Keratinocyte (primary cell): ENCODE measurements at regions not wholly inside any gene's neighbourhood (a gene's known extent, or its start where the extent isn't known, plus 50 kb on each side); places are given as distances from the start of the nearest gene placed in this dataset.

Experiments
- DNase-seq: peaks from one replicate; pipeline ENCODE4 v3.0.0-alpha.2; 2011; ENCODE audit warnings: low read depth, missing footprints, low spot score
- FAIRE-seq: peaks from 2 replicates; lab custom pipeline; 2011; peaks lifted over from hg19 to GRCh38; lab: Jason Lieb, UNC
- H2AFZ ChIP-seq: 2 replicates; pipeline ENCODE4 v1.6.0; 2012; ENCODE audit warnings: low read length, control low read depth, inconsistent platforms; ENCODE audit not compliant: control insufficient read depth
- H3K27ac ChIP-seq: 2 replicates; pipeline ENCODE4 v1.5.1; 2011; ENCODE audit warnings: low read length; ENCODE audit not compliant: control insufficient read depth, insufficient read depth
- H3K27me3 ChIP-seq: 3 replicates; pipeline ENCODE4 v1.6.0; 2011; ENCODE audit warnings: low read length; ENCODE audit not compliant: control insufficient read depth, insufficient read depth; ENCODE audit errors: extremely low read depth
- H3K36me3 ChIP-seq, 2 experiments: 2 replicates in 1 of 2; 3 replicates in 1 of 2; pipeline ENCODE4 v1.5.1; 2011; ENCODE audit warnings: low read length in 2 of 2, mild to moderate bottlenecking in 1 of 2; ENCODE audit not compliant: control insufficient read depth in 2 of 2, insufficient read depth in 2 of 2; ENCODE audit errors: extremely low read depth in 1 of 2
- H3K4me1 ChIP-seq: 3 replicates; pipeline ENCODE4 v1.5.1; 2011; ENCODE audit warnings: low read length; ENCODE audit not compliant: control insufficient read depth, insufficient read depth; ENCODE audit errors: extremely low read depth
- H3K4me2 ChIP-seq: 3 replicates; pipeline ENCODE4 v1.6.0; 2011; ENCODE audit warnings: low read depth, low read length; ENCODE audit not compliant: control insufficient read depth, insufficient read depth; ENCODE audit errors: extremely low read depth
- H3K4me3 ChIP-seq, 3 experiments: fragments of 200-600 bp in 1 of 3; sonication (generic) in 1 of 3; 2 replicates in 2 of 3; 3 replicates in 1 of 3; pipeline ENCODE4 v1.5.1; 2011 to 2016; ENCODE audit warnings: low read length in 3 of 3, mild to moderate bottlenecking in 3 of 3, control low read depth in 2 of 3, inconsistent platforms in 1 of 3, low read depth in 1 of 3, mixed read lengths in 1 of 3, mixed run types in 1 of 3, moderate library complexity in 1 of 3; ENCODE audit not compliant: control insufficient read depth in 2 of 3, insufficient read depth in 2 of 3; ENCODE audit errors: extremely low read depth in 1 of 3
- H3K79me2 ChIP-seq: 2 replicates; pipeline ENCODE4 v1.6.0; 2012; ENCODE audit warnings: low read length; ENCODE audit not compliant: control insufficient read depth, insufficient read depth
- H3K9ac ChIP-seq: 3 replicates; pipeline ENCODE4 v1.6.0; 2011; ENCODE audit warnings: low read length; ENCODE audit not compliant: control insufficient read depth, insufficient read depth; ENCODE audit errors: extremely low read depth
- H3K9me1 ChIP-seq: 3 replicates; pipeline ENCODE4 v1.6.0; 2011; ENCODE audit warnings: low read length; ENCODE audit not compliant: control insufficient read depth, insufficient read depth; ENCODE audit errors: extremely low read depth
- H3K9me3 ChIP-seq: 2 replicates; pipeline ENCODE4 v1.5.1; 2012; ENCODE audit warnings: low read depth, low read length; ENCODE audit not compliant: control insufficient read depth
- H4K20me1 ChIP-seq: 3 replicates; pipeline ENCODE4 v1.6.0; 2011; ENCODE audit warnings: low read length; ENCODE audit not compliant: control insufficient read depth, insufficient read depth; ENCODE audit errors: extremely low read depth
- CTCF ChIP-seq, 3 experiments: IDR thresholded peaks in 1 of 3; conservative IDR thresholded peaks in 1 of 3; optimal IDR thresholded peaks in 1 of 3; 2 replicates in 2 of 3; 3 replicates in 1 of 3; pipeline versions ENCODE3 to v1.5.1; 2011; ENCODE audit warnings: low read length in 3 of 3, mild to moderate bottlenecking in 3 of 3, moderate library complexity in 2 of 3, control low read depth in 1 of 3, inconsistent platforms in 1 of 3; ENCODE audit not compliant: insufficient read depth in 2 of 3; ENCODE audit errors: extremely low read depth in 1 of 3
- EZH2 ChIP-seq: IDR thresholded peaks from one replicate; pipeline ENCODE4 v1.6.1; 2012; ENCODE audit warnings: inconsistent platforms, mild to moderate bottlenecking, low read length, moderate library complexity
- dilution Hi-C: fragments of 300-500 bp; cut with MboI; formaldehyde crosslinking; loops from one replicate; pipeline ENCODE4 v1.7.0; 2020; ENCODE audit warnings: low sequenced_read_pairs; ENCODE audit not compliant: extremely low pct_ligation_motif_present

- Histone ChIP-seq H3K27ac (no peak overlapping the region), H3K9ac (no peak overlapping the region), H3K4me1 (no peaks in the 10 kb centered on the region), H3K27me3 (no peaks in the 10 kb centered on the region), H3K9me3 (no peaks in the 10 kb centered on the region), H3K9me1 (no peaks in the 10 kb centered on the region), H3K4me3 (no peak overlapping the region), H4K20me1 (no peaks in the 10 kb centered on the region), H3K36me3 (no peaks in the 10 kb centered on the region), H2AFZ (no peak overlapping the region), H3K4me2 (no peak overlapping the region), H3K79me2 (no peaks in the 10 kb centered on the region)
- dilution Hi-C loops = no loop called here
- TF ChIP-seq CTCF (optimal IDR thresholded peaks at IDR 0.05 in 1 of 3, IDR thresholded peaks at IDR 0.05 in 1 of 3, conservative IDR thresholded peaks at IDR 0.05 in 1 of 3; ENCODE audit: extremely low read depth in 1 of 3, insufficient read depth in 2 of 3, low read length in 3 of 3) (no peak), EZH2 (no peak)
- FAIRE-seq (no peak), DNase-seq (no peak)
Measured at GRCh38 chr15:35986191-35986721, 440.3 kb upstream of the DPH6 start.

GRCh38 chr15:35987056-35987455 is 441.1 kb upstream of the DPH6 start:
- Histone ChIP-seq H3K79me2 (no peaks in the 10 kb centered on the region), H3K27me3 (no peaks in the 10 kb centered on the region), H4K20me1 (no peaks in the 10 kb centered on the region), H3K9ac (no peak overlapping the region), H3K27ac (no peak overlapping the region), H2AFZ (no peak overlapping the region), H3K9me3 (no peaks in the 10 kb centered on the region), H3K4me1 (no peaks in the 10 kb centered on the region), H3K9me1 (no peaks in the 10 kb centered on the region), H3K36me3 (no peaks in the 10 kb centered on the region), H3K4me3 (no peak overlapping the region), H3K4me2 (no peak overlapping the region)
- FAIRE-seq = no peak
- dilution Hi-C loops = no loop called here
- TF ChIP-seq CTCF (optimal IDR thresholded peaks at IDR 0.05 in 1 of 3, IDR thresholded peaks at IDR 0.05 in 1 of 3, conservative IDR thresholded peaks at IDR 0.05 in 1 of 3; ENCODE audit: extremely low read depth in 1 of 3, insufficient read depth in 2 of 3, low read length in 3 of 3) = no peak
- TF ChIP-seq EZH2 = no peak
- DNase-seq = no peak
